ENCODE measurements at regions not wholly inside any gene's neighbourhood (a gene's known extent, or its start where the extent isn't known, plus 50 kb on each side); places are given as distances from the start of the nearest gene placed in this dataset.

DNA sequence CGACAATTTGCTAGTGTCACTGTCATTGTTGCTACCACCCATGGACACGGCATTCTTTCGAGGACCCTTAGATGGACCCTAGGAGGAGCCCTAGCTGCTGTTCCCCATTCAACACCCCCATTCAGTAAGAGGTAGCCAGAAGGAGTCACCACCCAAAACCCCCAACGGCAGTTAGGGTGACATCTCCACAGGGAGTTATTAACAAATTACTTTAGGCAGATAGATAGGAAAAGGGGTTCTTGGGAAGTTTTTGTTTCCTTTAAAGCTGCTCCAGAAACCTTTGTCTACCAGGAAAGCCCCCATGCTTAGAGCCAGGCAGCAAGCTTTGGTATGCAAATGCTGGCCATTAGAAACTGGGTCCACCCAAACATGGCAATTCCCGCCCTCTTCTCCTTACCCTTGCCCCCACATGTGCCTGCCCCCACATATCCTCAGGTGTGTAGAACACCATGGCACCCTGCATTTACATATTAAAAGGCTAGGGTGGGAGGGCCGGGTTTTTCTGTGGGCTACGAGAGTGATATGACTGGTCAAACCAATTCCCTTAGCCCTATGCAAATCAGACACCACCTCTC lies 190.9 kb downstream of the SLITRK6 start:
- TF ChIP-seq, protein P1, sequence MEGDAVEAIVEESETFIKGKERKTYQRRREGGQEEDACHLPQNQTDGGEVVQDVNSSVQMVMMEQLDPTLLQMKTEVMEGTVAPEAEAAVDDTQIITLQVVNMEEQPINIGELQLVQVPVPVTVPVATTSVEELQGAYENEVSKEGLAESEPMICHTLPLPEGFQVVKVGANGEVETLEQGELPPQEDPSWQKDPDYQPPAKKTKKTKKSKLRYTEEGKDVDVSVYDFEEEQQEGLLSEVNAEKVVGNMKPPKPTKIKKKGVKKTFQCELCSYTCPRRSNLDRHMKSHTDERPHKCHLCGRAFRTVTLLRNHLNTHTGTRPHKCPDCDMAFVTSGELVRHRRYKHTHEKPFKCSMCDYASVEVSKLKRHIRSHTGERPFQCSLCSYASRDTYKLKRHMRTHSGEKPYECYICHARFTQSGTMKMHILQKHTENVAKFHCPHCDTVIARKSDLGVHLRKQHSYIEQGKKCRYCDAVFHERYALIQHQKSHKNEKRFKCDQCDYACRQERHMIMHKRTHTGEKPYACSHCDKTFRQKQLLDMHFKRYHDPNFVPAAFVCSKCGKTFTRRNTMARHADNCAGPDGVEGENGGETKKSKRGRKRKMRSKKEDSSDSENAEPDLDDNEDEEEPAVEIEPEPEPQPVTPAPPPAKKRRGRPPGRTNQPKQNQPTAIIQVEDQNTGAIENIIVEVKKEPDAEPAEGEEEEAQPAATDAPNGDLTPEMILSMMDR (IDR thresholded peaks at IDR 0.05) = no peak
- no peak for TF ChIP-seq POLR2A (IDR thresholded peaks at IDR 0.05)
